Gastroesophageal sphincter (tissue), 4 donors: ENCODE measurements at regions not wholly inside any gene's neighbourhood (a gene's known extent, or its start where the extent isn't known, plus 50 kb on each side); places are given as distances from the start of the nearest gene placed in this dataset.

Experiments
- ATAC-seq: fragments of 150-250 bp; one replicate; pipeline ENCODE4 v1.9.1; 2016; ENCODE audit warnings: mild to moderate bottlenecking, moderate library complexity
- H3K27ac ChIP-seq, 4 donors: fragments of 200-600 bp; sonication (generic) in 3 of 4; 1 replicate in 3 of 4; 2 replicates in 1 of 4; pipeline ENCODE4 v1.5.1; 2016 to 2019
- H3K27me3 ChIP-seq: fragments of 200-600 bp; sonication (generic); one replicate; pipeline ENCODE4 v1.5.1; 2019
- H3K36me3 ChIP-seq, 2 donors: fragments of 200-600 bp; sonication (generic); one replicate each; pipeline ENCODE4 v1.5.1; 2019; ENCODE audit warnings: control low read depth in 1 of 2
- H3K4me1 ChIP-seq, 3 donors: fragments of 200-600 bp; sonication (generic); 1 replicate in 2 of 3; 2 replicates in 1 of 3; pipeline ENCODE4 v1.5.1; 2016 to 2019; ENCODE audit warnings: control low read depth in 2 of 3
- H3K4me3 ChIP-seq, 2 donors: fragments of 200-600 bp; sonication (generic); one replicate each; pipeline ENCODE4 v1.5.1; 2019; ENCODE audit warnings: mild to moderate bottlenecking in 1 of 2, moderate library complexity in 1 of 2
- H3K9me3 ChIP-seq, 3 donors: fragments of 200-600 bp; sonication (generic); one replicate each; pipeline ENCODE4 v1.5.1; 2017 to 2019; ENCODE audit warnings: control low read depth in 2 of 3
- EP300 ChIP-seq: sonication (generic); formaldehyde crosslinking; IDR thresholded peaks from one replicate; pipeline ENCODE4 v1.6.1; 2017; ENCODE audit warnings: antibody characterized with exemption, mild to moderate bottlenecking
- POLR2A ChIP-seq, 2 donors: fragments of 450-650 bp; IDR thresholded peaks; one replicate each; pipeline ENCODE4 v1.6.1; 2017; ENCODE audit warnings: antibody characterized with exemption in 2 of 2, mild to moderate bottlenecking in 2 of 2, moderate library complexity in 1 of 2
- POLR2AphosphoS5 ChIP-seq: sonication (generic); formaldehyde crosslinking; IDR thresholded peaks from one replicate; pipeline ENCODE4 v1.6.1; 2017; ENCODE audit warnings: antibody characterized with exemption
- WGBS, 2 donors: methylation state at CpG; one replicate each; pipeline ENCODE4 v1.1.5; 2018; ENCODE audit warnings: low coverage in 1 of 2; 5-methylcytosine and 5-hydroxymethylcytosine counted together
- TF ChIP-seq, protein P1 (sequence below), 4 experiments: fragments of 200-600 bp in 2 of 4; fragments of 450-650 bp in 2 of 4; sonication (generic) in 1 of 4; IDR thresholded peaks; one replicate each; pipeline ENCODE4 v1.5.1; 2017 to 2019; ENCODE audit warnings: antibody characterized with exemption in 4 of 4, mild to moderate bottlenecking in 2 of 4, moderate library complexity in 2 of 4

DNA sequence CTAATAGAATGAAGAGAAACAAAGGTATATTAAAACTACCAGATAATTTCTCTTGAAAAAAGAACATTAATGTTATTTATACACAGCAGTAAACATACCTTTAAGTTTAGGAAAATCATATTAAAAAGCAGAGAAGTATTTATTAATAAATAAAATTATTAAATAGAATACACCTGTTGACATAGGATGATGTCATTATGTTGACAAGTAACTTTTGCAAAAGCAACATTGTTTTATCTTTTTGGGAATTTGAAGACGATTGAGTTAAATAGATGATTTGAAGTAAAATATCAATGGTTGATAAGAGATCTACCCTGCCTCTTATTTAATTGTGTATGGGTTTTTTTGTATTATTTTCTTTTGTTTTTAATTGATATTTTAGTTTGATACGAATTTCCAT, 711.1 kb upstream of the NUDT12 start:
- Histone ChIP-seq H3K36me3 (no peaks in the 10 kb centered on the region), H3K4me3 (no peak overlapping the region), H3K9me3 (no peaks in the 10 kb centered on the region), H3K4me1 (no peaks in the 10 kb centered on the region), H3K27ac (no peak overlapping the region), H3K27me3 (no peaks in the 10 kb centered on the region)
- TF ChIP-seq, protein P1, sequence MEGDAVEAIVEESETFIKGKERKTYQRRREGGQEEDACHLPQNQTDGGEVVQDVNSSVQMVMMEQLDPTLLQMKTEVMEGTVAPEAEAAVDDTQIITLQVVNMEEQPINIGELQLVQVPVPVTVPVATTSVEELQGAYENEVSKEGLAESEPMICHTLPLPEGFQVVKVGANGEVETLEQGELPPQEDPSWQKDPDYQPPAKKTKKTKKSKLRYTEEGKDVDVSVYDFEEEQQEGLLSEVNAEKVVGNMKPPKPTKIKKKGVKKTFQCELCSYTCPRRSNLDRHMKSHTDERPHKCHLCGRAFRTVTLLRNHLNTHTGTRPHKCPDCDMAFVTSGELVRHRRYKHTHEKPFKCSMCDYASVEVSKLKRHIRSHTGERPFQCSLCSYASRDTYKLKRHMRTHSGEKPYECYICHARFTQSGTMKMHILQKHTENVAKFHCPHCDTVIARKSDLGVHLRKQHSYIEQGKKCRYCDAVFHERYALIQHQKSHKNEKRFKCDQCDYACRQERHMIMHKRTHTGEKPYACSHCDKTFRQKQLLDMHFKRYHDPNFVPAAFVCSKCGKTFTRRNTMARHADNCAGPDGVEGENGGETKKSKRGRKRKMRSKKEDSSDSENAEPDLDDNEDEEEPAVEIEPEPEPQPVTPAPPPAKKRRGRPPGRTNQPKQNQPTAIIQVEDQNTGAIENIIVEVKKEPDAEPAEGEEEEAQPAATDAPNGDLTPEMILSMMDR (IDR thresholded peaks at IDR 0.05) = no peak
- TF ChIP-seq POLR2AphosphoS5 (no peak), EP300 (no peak), POLR2A (IDR thresholded peaks at IDR 0.05) (no peak)
- ATAC-seq = no peak
- WGBS, 2 donors = 64 to 83% methylated on average over 2 of the region's 2 CpGs

DNA sequence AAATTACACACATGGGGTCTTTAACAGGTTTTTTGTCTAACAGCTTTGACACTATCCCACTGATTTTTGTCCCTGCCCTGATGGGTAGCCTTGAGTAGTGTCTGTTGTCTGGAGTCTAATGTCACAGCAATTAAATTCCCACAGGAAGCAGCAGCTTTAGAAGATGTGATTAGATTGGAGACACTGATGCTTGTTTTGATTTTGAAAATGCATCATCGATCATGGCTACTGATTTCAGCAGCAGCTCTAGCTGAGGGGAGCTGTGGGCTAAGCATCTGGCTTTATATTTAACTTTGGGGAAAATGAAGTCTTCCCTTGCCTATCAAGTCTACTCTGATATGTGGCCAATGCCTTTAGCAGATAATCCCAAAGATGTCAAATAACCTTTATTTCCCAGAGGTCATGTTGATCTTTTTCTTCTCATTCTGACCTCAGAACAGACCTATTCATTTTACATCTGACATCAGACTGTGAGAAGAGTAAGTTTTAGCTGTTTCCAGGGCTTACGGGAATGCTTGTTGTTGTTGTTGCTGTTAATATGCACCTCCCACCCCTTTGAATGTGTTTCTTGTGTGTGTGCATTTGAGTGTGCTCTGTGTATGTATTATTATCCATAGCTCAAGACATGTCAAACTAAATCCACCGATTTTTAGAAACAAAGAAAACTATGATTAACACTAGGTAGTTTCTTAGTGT, 704.9 kb upstream of the NUDT12 start:
- no peaks in the 10 kb centered on the region for H3K9me3 ChIP-seq
- no peaks in the 10 kb centered on the region for H3K27me3 ChIP-seq
- no peaks in the 10 kb centered on the region for H3K4me1 ChIP-seq
- no peak overlapping the region for H3K4me3 ChIP-seq
- WGBS, 2 donors = 17 to 75% methylated on average over 1 to 3 of the region's 3 CpGs
- no peaks in the 10 kb centered on the region for H3K36me3 ChIP-seq
- TF ChIP-seq POLR2A (IDR thresholded peaks at IDR 0.05) = no peak
- no peak for TF ChIP-seq POLR2AphosphoS5
- no peak for TF ChIP-seq EP300
- TF ChIP-seq, protein P1 (IDR thresholded peaks at IDR 0.05) = no peak
- ATAC-seq = no peak
- H3K27ac ChIP-seq = no peak overlapping the region

DNA sequence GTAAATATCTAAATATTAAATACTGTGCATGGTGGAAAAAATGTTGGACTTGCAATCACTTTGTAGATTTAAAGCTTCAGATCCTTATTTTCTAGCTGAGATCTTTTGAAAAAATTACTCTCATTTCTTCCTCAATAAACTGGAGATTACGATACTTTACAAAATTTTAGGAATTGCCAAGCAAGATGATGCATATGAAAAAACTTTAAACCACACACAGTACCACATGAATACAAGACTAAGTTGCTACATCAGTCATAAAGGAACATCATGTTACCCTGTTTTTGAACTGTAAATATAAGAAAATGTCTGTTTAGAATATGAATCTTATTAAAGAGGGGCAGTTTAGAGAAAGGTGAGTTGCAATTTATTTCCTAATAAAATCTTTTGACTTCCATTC, 703.6 kb upstream of the NUDT12 start:
- 50 to 100% methylated on average over 1 of the region's 1 CpG for WGBS, 2 donors
- no peak for TF ChIP-seq POLR2A (IDR thresholded peaks at IDR 0.05)
- no peak for TF ChIP-seq POLR2AphosphoS5
- TF ChIP-seq, protein P1 (IDR thresholded peaks at IDR 0.05) = no peak
- no peak for TF ChIP-seq EP300
- no peaks in the 10 kb centered on the region for H3K36me3 ChIP-seq
- H3K27ac ChIP-seq = no peak overlapping the region
- no peaks in the 10 kb centered on the region for H3K9me3 ChIP-seq
- H3K4me1 ChIP-seq = no peaks in the 10 kb centered on the region
- no peaks in the 10 kb centered on the region for H3K27me3 ChIP-seq
- no peak for ATAC-seq
- H3K4me3 ChIP-seq = no peak overlapping the region

GRCh38 chr5:104265531-104266140, 703.0 kb upstream of the NUDT12 start:
- Histone ChIP-seq H3K27ac (no peak overlapping the region), H3K9me3 (no peaks in the 10 kb centered on the region), H3K36me3 (no peaks in the 10 kb centered on the region), H3K27me3 (no peaks in the 10 kb centered on the region), H3K4me3 (no peak overlapping the region), H3K4me1 (no peaks in the 10 kb centered on the region)
- WGBS, 2 donors = 80 to 86% methylated on average over 1 of the region's 1 CpG
- TF ChIP-seq POLR2AphosphoS5 (no peak), EP300 (no peak), POLR2A (IDR thresholded peaks at IDR 0.05) (no peak)
- TF ChIP-seq, protein P1 (IDR thresholded peaks at IDR 0.05) = no peak
- ATAC-seq = no peak

DNA sequence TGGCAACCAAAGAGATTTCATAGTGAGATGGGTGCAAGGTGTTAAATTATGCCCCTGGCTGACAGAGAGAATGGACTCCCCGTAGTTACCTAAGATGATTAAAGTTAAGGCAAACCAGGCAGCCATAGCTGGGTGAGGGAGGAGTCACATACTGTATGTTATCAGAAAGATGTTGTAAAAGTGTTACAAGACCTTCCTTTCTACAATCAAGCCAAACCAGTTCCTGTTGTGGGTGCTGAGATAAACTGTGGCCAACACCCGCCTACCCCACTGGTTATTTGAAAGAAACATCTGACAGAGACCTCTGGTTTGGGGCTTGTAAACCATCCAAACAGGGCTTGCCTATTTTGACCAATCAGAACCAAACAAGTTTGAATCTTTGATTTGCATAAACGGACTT, 684.7 kb upstream of the NUDT12 start:
- WGBS, 2 donors = 60 to 74% methylated on average over 3 of the region's 3 CpGs
- Histone ChIP-seq H3K27me3 (no peaks in the 10 kb centered on the region), H3K9me3 (no peaks in the 10 kb centered on the region), H3K27ac (no peak overlapping the region), H3K4me1 (no peaks in the 10 kb centered on the region), H3K4me3 (no peak overlapping the region), H3K36me3 (no peaks in the 10 kb centered on the region)
- no peak for ATAC-seq
- TF ChIP-seq POLR2AphosphoS5 = no peak
- TF ChIP-seq, protein P1 (IDR thresholded peaks at IDR 0.05) = no peak
- no peak for TF ChIP-seq POLR2A (IDR thresholded peaks at IDR 0.05)
- TF ChIP-seq EP300 = no peak
